ENCODE measurements at regions not wholly inside any gene's neighbourhood (a gene's known extent, or its start where the extent isn't known, plus 50 kb on each side); places are given as distances from the start of the nearest gene placed in this dataset.

DNA sequence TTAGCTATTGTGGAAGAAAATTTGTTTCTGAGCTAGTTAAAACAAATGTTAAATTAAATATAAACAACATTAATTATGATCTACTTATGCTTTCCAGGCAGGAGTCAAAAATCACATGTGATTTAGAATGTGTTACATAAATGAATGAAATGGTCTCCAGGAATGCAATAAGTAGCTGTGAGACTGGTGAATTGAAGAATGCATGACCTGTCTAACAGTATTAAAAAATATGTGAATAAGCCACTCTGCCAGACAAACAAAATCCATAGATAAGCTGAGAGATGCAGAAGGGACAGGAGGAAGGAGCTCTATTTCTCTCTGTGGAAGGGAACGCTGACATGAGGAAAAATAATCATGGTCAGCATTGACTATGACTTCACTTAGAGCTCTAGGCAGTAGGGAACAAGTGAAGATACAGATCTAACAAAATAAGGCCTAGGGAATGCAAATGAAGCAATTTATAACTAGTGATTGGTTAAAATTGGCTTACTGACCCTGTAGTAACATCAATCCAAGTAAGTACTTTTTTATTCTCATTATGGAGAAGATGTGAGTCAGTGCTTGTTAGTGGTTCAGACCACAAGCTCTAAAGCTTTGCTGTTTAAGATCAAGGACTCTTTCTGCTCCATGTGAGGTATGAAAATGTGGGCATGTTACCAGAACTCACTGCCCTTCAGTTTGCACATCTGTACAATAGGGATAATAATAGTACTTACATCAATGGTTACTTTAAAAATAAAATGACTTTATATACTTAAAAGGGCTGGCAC is 432.6 kb downstream of the MMUT start:
- DNase-seq (no peak), ATAC-seq (no peak)
- Histone ChIP-seq H3K4me3 (no peak overlapping the region), H3K36me3 (ENCODE audit: insufficient read depth in 1 of 2, low read depth in 1 of 2) (no peaks in the 10 kb centered on the region), H3K9me3 (no peaks in the 10 kb centered on the region), H3K4me1 (no peaks in the 10 kb centered on the region), H3K27me3 (ENCODE audit: insufficient read depth in 3 of 3, low read length in 2 of 3) (no peaks in the 10 kb centered on the region), H3K27ac (no peak overlapping the region)
- WGBS, 3 donors = 53 to 64% (median 57%) methylated on average over 1 of the region's 1 CpG
- TF ChIP-seq, protein P1, sequence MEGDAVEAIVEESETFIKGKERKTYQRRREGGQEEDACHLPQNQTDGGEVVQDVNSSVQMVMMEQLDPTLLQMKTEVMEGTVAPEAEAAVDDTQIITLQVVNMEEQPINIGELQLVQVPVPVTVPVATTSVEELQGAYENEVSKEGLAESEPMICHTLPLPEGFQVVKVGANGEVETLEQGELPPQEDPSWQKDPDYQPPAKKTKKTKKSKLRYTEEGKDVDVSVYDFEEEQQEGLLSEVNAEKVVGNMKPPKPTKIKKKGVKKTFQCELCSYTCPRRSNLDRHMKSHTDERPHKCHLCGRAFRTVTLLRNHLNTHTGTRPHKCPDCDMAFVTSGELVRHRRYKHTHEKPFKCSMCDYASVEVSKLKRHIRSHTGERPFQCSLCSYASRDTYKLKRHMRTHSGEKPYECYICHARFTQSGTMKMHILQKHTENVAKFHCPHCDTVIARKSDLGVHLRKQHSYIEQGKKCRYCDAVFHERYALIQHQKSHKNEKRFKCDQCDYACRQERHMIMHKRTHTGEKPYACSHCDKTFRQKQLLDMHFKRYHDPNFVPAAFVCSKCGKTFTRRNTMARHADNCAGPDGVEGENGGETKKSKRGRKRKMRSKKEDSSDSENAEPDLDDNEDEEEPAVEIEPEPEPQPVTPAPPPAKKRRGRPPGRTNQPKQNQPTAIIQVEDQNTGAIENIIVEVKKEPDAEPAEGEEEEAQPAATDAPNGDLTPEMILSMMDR (IDR thresholded peaks at IDR 0.05) = no peak
- intact Hi-C loops (cut with DNase I) = no loop called here

DNA sequence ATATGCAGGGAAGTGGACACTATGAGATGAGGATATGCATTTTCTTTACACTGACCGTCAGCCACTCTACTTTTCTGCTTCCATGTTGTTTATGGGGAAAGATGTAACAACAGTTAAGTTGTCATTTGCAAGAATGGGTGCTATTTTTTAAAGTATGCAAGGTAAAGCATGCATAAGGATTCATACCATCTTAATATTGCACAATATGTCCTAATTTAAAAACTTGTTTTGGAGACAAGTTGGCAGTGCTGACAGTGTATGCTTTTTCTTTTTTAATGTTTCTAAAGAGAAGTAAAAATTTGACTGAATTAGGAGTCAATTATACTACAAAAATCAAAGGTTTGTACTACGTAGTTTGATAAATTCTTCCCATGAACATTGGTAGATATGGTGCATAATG is 435.4 kb downstream of the MMUT start:
- DNase-seq (no peak), ATAC-seq (no peak)
- TF ChIP-seq, protein P1 (IDR thresholded peaks at IDR 0.05) = no peak
- no peak overlapping the region for H3K4me3 ChIP-seq
- WGBS, 3 donors = 73 to 85% (median 77%) methylated on average over 2 of the region's 2 CpGs
- H3K36me3 ChIP-seq (ENCODE audit: insufficient read depth in 1 of 2, low read depth in 1 of 2) = no peaks in the 10 kb centered on the region
- no peaks in the 10 kb centered on the region for H3K27me3 ChIP-seq (ENCODE audit: insufficient read depth in 3 of 3, low read length in 2 of 3)
- H3K4me1 ChIP-seq = no peaks in the 10 kb centered on the region
- intact Hi-C loops (cut with DNase I) = no loop called here
- no peaks in the 10 kb centered on the region for H3K9me3 ChIP-seq
- H3K27ac ChIP-seq = no peak overlapping the region

DNA sequence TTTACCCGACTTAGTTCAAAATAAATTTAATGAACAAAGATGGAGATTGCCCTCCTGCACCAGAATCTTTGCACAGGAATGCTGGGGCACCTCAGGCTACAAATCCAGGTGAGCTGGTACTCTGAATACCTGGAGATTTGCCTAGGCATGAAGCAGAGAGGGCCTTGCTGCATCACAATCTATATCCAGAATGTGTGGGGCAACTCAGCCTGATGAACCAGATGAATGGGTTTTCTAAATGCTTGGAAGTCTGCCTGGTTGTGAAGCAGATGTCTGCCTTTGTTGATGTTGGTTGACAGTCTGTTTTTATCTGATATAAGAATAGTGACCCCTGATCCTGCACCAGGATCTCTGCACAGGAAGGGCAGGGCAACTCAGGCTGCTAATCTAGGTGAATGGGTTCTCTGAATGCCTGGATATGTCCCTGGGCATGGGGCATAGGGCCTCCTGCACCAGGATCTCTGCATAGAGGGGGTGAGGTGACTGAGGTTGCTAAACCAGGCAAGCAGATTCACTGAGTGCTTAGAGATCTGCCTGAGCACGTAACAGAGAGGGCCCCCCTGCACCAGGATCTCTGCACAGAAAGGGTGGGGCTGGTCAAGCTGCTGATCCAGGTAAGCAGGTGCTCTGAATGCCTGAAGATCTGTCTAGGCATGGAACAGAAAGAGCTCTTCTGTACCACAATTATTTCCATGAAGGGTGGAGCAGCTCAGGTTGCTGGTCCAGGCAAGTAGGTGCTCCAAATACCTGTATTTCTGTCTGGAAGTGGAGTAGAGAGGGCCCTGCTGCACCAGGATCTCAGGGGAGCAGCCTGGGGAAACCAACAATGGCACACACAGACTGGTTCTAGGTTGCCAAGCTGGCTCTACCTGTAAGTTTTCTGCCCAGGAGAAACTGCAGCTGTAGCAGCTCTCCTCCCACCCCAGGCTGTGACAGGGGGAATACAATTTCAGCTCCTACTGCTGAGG is 437.5 kb downstream of the MMUT start:
- WGBS, 3 donors = 55 to 60% (median 57%) methylated on average over 2 of the region's 2 CpGs
- no peak overlapping the region for H3K27ac ChIP-seq
- H3K4me3 ChIP-seq = no peak overlapping the region
- H3K27me3 ChIP-seq (ENCODE audit: insufficient read depth in 3 of 3, low read length in 2 of 3) = no peaks in the 10 kb centered on the region
- H3K4me1 ChIP-seq = no peaks in the 10 kb centered on the region
- intact Hi-C loops (cut with DNase I) = no loop called here
- TF ChIP-seq, protein P1 (IDR thresholded peaks at IDR 0.05) = no peak
- DNase-seq (no peak), ATAC-seq (no peak)
- peaks cover 3% of the 10 kb centered on the region for H3K9me3 ChIP-seq
- no peaks in the 10 kb centered on the region for H3K36me3 ChIP-seq (ENCODE audit: insufficient read depth in 1 of 2, low read depth in 1 of 2)

DNA sequence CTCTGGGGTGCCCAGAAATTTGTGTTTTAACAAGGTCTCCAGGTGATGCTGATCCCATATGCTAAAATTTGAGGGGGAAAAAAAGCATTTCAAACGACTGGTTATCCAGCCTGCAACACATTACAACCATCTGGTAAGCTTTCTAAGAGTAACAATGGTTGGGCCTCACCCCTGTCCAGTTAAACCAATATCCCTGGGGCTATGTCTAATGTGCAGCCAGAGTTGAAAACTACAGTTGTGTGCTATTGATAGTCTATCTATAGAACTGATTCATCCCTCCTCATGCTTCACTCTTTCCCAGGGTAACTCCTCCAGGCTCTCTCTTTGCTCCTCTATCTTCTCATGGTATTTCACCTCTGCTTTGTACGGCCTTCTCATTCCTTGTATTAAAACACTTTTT is 458.3 kb downstream of the MMUT start:
- DNase-seq = no peak
- Histone ChIP-seq H3K4me3 (no peak overlapping the region), H3K27ac (no peak overlapping the region), H3K9me3 (no peaks in the 10 kb centered on the region), H3K36me3 (ENCODE audit: insufficient read depth in 1 of 2, low read depth in 1 of 2) (no peaks in the 10 kb centered on the region), H3K27me3 (ENCODE audit: insufficient read depth in 3 of 3, low read length in 2 of 3) (no peaks in the 10 kb centered on the region), H3K4me1 (no peaks in the 10 kb centered on the region)
- no peak for ATAC-seq
- WGBS, 3 donors = 60 to 66% (median 63%) methylated on average over 2 of the region's 2 CpGs
- TF ChIP-seq, protein P1 (IDR thresholded peaks at IDR 0.05) = no peak
- intact Hi-C loops (cut with DNase I) = no loop called here

Data from psoas muscle (tissue), 7 donors.